GM04504 (cell line): ENCODE measurements at regions not wholly inside any gene's neighbourhood (a gene's known extent, or its start where the extent isn't known, plus 50 kb on each side); places are given as distances from the start of the nearest gene placed in this dataset.
"Not testable (repeated sequence)": the region's sequence is repeated elsewhere in the genome, so short reads cannot be mapped to it uniquely, and the experiment has no call there.

Experiments
- DNase-seq: peaks from one replicate; pipeline ENCODE4 v3.0.0-alpha.2; 2012; ENCODE audit warnings: low read depth

- DNase-seq, result no peak
Measured at GRCh38 chr10:57336341-57336740, 931.4 kb downstream of the IPMK start.

DNA sequence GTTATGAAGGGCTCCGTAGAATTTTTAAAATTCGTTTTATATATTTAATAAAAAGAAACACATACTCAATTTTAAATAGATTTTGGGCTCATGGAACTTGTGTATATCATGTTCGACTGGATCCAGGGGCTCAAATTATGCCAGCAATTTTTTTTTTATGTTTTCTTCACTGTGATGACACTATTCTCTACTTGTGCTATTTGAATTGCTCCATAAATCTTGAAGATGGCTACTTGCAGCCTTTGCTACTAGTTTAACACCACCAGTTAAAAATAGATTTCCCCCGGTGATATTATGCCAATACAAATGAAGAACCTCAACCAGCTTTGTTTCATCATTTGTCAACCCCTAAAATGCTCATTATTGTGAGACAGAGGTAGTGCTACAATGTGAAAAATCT is 933.2 kb downstream of the IPMK start:
- no peak for DNase-seq

GRCh38 chr10:57333880-57334279 is 933.8 kb downstream of the IPMK start:
- no peak for DNase-seq

DNA sequence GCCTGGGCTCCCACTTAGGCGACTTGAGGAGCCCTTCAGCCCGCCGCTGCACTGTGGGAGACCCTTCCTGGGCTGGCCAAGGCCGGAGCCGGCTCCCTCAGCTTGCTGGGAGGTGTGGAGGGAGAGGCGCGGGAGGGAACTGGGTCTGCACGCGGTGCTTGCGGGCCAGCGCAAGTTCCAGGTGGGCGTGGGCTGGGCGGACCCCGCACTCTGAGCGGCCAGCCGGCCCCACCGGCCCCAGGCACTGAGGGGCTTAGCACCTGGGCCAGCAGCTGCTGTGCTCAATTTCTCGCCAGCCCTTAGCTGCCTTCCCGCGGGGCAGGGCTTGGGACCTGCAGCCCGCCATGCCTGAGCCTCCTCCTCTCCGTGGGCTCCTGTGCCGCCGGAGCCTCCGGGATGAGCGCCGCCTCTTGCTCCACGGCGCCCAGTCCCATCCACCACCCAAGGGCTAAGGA is 946.3 kb downstream of the IPMK start:
- not testable (repeated sequence) for DNase-seq

GRCh38 chr10:57320416-57320815 is 947.3 kb downstream of the IPMK start:
- no peak for DNase-seq

GRCh38 chr10:57314046-57314445 is 953.0 kb upstream of the ZWINT start:
- DNase-seq, result no peak

GRCh38 chr10:57303566-57303965 is 942.5 kb upstream of the ZWINT start:
- DNase-seq, result no peak

DNA sequence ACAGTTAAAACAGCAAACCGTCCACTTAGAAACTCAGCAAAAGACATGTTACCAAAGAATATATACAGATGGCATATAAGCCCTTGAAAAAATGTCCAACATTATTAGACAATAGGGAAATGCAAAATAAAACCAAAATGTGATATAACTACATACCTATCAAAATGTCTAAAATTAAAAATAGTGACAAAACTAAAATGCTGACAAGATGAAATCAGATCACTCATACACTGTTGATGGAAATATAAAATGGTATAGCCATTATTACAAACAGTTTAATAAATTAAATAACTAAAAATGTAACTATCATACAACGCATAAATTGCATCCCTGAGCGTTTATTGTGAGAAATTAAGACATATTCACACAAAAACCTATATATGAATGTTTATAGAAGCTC is 939.7 kb upstream of the ZWINT start:
- no peak for DNase-seq

GRCh38 chr10:57294698-57295097 is 933.6 kb upstream of the ZWINT start:
- no peak for DNase-seq

GRCh38 chr10:57288754-57289153 is 927.7 kb upstream of the ZWINT start:
- DNase-seq, result no peak

DNA sequence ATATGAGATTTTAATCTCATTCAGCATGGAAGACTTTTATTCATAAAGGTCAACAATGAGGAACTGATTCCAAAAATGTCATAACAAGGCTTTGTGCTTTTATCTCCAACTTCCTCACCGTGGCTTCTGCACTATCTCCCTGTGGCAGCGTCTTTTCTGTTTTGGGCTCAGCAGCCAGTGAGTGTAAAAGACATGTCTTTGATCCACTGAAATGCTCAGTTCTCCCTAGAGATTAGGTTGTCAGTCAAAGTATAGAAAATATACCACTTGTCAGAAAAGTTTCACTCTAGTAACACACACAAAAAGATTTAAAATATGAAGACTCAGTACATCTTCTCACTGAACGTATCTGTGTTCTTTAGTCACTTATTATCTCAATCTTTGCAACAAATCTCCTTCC is 901.8 kb upstream of the ZWINT start:
- no peak for DNase-seq

- no peak for DNase-seq
Measured at GRCh38 chr10:57260175-57260574, 899.1 kb upstream of the ZWINT start.

DNA sequence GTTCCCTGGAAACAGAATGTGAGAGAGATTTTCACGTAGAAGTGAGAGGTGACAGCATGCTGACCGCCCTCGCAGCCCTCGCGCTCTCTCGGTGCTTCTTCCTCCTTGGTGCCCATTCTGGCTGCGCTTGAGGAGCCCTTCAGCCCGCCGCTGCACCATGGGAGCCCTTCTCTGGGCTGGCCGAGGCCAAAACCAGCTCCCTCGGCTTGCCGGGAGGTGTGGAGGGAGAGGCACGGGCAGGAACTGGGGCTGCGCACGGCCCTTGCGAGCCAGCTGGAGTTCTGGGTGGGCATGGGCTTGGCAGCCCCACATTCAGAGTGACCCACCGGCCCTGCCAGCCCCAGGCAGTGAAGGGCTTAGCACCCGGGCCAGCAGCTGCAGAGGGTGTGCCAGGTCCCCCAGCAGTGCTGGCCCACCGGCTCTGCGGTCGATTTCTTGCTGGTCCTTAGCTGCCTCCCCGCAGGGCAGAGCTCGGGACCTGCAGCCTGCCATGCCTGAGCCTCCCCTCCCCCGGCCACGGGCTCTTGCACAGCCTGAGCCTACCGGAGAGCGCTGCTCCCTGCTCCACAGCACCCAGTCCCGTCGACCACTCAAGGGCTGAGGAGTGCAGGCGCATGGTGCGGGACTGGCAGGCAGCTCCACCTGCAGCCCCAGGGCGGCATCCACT is 888.7 kb upstream of the ZWINT start:
- DNase-seq, result no peak

GRCh38 chr10:57247271-57247670 is 886.2 kb upstream of the ZWINT start:
- DNase-seq, result no peak

- no peak for DNase-seq
Measured at GRCh38 chr10:57225920-57226319, 864.9 kb upstream of the ZWINT start.

DNA sequence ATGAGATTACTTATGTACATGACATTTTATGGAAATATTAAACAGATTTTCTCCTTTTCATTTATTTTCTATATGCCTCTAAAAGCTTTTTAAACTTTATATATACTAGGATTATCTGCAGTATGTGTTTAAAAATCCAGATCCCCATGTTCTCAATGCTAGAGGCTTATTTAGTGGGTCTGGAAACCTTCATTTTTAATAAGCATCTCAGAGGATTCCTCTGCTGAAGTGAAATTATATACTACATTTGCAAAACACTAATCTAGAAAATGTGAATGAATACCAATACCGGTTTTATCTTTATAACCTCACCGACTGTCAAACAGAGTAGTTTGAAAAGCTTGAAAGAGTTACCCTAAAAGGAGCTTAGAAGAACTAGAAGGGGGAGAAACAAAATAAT is 863.8 kb upstream of the ZWINT start:
- DNase-seq, result no peak

GRCh38 chr10:57222603-57223002 is 861.5 kb upstream of the ZWINT start:
- DNase-seq, result no peak

GRCh38 chr10:57222129-57222528 is 861.1 kb upstream of the ZWINT start:
- no peak for DNase-seq

DNA sequence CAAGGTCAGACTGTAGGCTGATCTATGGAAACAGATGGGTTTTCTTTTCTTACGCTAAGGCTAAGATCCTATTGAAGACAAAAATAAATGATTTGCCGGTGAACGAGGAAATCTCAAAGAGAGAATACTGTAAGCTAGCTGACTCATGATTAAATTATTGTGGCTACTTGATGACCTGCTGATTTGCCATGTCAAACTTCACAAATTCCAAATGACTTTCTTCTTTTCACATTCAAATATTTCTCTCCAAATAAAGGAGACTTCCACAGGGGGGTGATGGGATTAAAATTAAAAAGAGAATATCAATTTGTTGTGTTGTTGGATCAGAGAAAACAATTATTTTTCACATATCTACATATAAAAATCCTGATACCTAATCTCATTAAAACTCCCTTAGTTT is 860.6 kb upstream of the ZWINT start:
- DNase-seq, result no peak

DNA sequence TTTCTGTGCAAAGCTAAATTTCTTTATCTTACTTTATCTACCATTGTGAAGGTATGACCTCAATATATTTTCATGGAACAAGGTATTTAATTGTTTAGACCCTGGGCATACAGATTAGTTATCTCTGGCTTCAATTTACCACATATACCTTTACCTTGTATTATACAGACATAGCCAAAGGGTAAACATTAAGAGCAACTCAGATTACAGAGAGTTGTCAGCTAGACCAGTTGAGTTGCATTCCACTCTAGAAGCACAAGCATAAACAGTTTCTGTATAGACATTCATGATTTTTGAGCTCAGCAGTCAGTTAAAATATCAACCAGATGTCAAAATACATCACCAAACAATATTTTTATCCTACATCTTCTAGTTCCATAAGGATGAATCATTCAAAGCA is 857.3 kb upstream of the ZWINT start:
- DNase-seq, result no peak

GRCh38 chr10:57202356-57202755 is 841.3 kb upstream of the ZWINT start:
- no peak for DNase-seq

- DNase-seq, result no peak
Measured at GRCh38 chr10:57188846-57189245, 827.8 kb upstream of the ZWINT start.

GRCh38 chr10:57186201-57186600 is 825.1 kb upstream of the ZWINT start:
- DNase-seq, result no peak

GRCh38 chr10:57169597-57169996 is 808.5 kb upstream of the ZWINT start:
- DNase-seq, result no peak
